ENCODE measurements at regions not wholly inside any gene's neighbourhood (a gene's known extent, or its start where the extent isn't known, plus 50 kb on each side); places are given as distances from the start of the nearest gene placed in this dataset.

DNA sequence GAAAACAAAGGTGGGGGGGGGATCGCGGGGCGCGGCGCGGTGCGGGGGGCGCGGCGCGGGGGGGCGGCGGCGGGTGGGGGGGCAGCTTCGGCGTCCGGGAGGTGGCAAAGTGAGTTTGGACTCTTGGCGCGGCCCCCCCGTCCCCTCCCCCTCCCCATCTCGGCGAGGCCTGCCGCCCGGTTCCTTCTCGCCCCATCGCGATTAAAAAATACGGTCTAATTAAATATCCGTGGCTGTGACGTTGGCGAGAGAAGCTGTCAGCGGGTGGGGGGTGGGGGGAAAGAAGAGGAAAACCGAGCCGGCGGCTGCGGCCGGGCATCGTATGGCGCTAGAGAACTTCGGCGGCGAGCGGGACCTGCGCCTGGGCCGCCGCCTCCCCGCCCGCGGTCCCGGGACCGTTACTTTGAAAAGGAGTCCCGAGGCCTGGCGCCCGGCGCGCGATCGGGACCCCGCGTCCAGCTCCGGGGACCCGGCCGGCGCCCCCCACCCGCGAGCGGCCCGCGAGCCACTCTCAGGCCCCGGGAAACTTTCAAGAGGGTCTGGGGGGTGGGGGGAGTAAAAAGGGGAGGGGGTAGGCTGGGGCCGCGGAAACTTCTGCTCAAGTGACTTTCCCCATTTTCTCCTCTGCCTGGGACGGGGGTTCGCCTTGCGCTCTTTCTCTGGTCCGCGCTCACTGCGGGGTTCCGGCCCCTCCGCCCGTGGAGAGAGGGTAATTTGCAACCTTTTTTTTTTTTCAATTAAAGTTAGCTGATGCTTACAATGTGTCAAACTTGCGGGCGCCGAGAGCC is 146.3 kb upstream of the ZNF536 start:
- Histone ChIP-seq H3K9me3 (no peaks in the 10 kb centered on the region), H3K4me1 (peaks cover 5 to 20% of the 10 kb centered on the region in 2 donors), H3K36me3 (no peaks in the 10 kb centered on the region), H3K27me3 (peaks cover 53 to 81% (median 62%) of the 10 kb centered on the region in 3 donors), H3K27ac (no peak overlapping the region), H3K4me3 (peak overlapping the region; percentile 45 to 66 (median 54))
- intact Hi-C loops (cut with DNase I; ENCODE audit: low total_unique reads) (loop anchor here (5.0 kb wide), 1 partner anchor 181 kb away; no protein-coding TSS in a partner anchor), in situ Hi-C loops (cut with MboI; ENCODE audit: low sequenced_read_pairs in 4 of 4) (no loop called here)
- DNase-seq (no peak), ATAC-seq (no peak)
- TF ChIP-seq POLR2A (IDR thresholded peaks at IDR 0.05) = no peak
- TF ChIP-seq, protein P1, sequence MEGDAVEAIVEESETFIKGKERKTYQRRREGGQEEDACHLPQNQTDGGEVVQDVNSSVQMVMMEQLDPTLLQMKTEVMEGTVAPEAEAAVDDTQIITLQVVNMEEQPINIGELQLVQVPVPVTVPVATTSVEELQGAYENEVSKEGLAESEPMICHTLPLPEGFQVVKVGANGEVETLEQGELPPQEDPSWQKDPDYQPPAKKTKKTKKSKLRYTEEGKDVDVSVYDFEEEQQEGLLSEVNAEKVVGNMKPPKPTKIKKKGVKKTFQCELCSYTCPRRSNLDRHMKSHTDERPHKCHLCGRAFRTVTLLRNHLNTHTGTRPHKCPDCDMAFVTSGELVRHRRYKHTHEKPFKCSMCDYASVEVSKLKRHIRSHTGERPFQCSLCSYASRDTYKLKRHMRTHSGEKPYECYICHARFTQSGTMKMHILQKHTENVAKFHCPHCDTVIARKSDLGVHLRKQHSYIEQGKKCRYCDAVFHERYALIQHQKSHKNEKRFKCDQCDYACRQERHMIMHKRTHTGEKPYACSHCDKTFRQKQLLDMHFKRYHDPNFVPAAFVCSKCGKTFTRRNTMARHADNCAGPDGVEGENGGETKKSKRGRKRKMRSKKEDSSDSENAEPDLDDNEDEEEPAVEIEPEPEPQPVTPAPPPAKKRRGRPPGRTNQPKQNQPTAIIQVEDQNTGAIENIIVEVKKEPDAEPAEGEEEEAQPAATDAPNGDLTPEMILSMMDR (IDR thresholded peaks at IDR 0.05 in 4 of 5, conservative IDR thresholded peaks at IDR 0.05 in 1 of 5) = no peak

DNA sequence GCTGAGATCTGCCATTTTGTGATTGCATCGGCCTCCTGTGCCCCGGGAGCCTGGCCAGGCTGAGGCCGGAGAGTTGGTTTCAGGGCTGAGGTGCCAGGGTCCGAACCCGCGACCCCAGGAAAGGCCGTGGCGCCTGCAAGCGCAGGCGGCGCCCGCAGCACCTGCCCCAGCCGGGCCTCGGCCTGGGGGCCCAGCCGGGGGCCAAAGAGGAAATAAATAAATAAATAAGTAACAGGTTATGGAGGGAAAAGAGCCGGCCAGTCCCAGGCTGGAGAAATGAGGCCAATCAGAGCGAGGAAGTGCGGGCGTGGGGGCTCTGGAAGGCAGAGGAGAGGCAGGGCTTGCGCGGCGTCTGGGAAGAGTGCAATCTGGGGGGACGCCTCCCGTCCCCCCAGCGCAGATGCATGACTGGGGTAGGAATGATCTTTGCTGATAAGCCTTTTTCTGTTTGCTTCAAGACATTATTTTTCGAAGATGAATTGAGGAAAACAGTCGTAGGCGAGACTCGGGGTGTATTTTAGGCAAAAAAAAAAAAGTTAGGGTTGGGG is 145.6 kb upstream of the ZNF536 start:
- peaks cover 5 to 20% of the 10 kb centered on the region in 2 donors for H3K4me1 ChIP-seq
- peak overlapping the region; percentile 45 to 66 (median 54) for H3K4me3 ChIP-seq
- in situ Hi-C loops (cut with MboI; ENCODE audit: low sequenced_read_pairs in 4 of 4) = no loop called here
- H3K36me3 ChIP-seq = no peaks in the 10 kb centered on the region
- peaks cover 53 to 84% (median 58%) of the 10 kb centered on the region in 3 donors for H3K27me3 ChIP-seq
- TF ChIP-seq, protein P1 (IDR thresholded peaks at IDR 0.05 in 4 of 5, conservative IDR thresholded peaks at IDR 0.05 in 1 of 5) = no peak
- TF ChIP-seq POLR2A (IDR thresholded peaks at IDR 0.05) = no peak
- H3K27ac ChIP-seq = no peak overlapping the region
- intact Hi-C loops (cut with DNase I; ENCODE audit: low total_unique reads) = loop anchor here (5.0 kb wide), 1 partner anchor 181 kb away; no protein-coding TSS in a partner anchor
- no peak for DNase-seq
- ATAC-seq = no peak
- H3K9me3 ChIP-seq = no peaks in the 10 kb centered on the region

DNA sequence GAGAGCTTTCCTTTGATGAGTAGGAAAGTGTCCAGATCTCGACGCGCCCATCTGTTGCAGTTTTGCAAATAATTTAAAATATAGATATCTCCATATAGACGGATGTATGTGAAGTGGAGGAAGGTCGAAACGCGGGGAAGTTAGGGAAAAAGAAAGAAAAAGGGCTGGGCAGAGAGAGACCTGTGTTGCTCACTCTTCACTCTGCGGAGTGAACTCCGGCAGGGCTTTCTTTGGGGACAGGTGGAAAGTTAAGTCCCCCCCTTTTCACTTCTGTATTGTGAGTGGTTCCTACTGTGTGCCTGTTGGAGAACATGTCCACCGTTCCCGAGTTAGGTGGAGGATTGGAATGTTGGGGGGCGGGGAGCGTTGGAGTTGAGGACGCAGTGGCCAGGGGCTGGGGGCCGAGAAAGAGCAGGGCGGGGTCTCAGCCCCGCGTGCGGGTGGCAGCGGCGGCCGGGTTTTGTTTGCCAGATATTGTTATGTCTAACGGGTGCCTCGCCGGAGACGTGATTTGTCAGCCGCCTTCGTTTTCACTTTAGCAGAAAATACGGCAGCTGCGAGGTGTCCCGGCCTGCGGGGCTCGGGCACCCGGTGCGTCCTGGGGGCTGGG is 145.1 kb upstream of the ZNF536 start:
- ATAC-seq = no peak
- Histone ChIP-seq H3K27ac (peak overlapping the region in 1 of 4 donors; percentile 20), H3K9me3 (no peaks in the 10 kb centered on the region), H3K4me1 (peaks cover 5 to 20% of the 10 kb centered on the region in 2 donors), H3K36me3 (no peaks in the 10 kb centered on the region), H3K4me3 (peak overlapping the region; percentile 45 to 66 (median 54)), H3K27me3 (peaks cover 52 to 79% (median 56%) of the 10 kb centered on the region in 3 donors)
- in situ Hi-C loops (cut with MboI; ENCODE audit: low sequenced_read_pairs in 4 of 4) = no loop called here
- TF ChIP-seq, protein P1 (IDR thresholded peaks at IDR 0.05 in 4 of 5, conservative IDR thresholded peaks at IDR 0.05 in 1 of 5) = no peak
- no peak for TF ChIP-seq POLR2A (IDR thresholded peaks at IDR 0.05)
- intact Hi-C loops (cut with DNase I; ENCODE audit: low total_unique reads) = loop anchor here (5.0 kb wide), 1 partner anchor 180 kb away; no protein-coding TSS in a partner anchor
- no peak for DNase-seq

DNA sequence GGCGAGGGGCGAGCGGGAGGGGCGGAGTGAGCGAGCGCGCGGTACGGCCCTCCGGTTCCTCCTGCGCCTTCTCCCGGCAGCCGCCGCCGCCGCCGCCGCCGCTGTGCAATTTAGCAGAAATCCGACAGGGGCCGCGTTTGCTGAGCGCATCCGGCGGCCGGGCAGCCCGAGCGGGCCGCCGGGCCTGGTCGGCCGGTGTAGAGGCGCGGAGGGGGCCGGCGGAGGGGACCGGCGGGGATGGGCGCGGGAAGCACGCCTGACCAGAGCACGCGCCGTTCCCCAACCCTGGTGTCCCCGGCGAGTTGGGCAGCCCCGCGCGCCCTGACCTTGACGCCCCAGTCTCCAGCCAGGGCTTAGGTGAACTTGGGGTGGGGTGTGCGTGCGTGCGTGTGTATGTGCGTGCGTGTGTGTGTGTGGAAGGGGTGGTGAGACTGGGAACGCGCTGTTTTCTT is 144.5 kb upstream of the ZNF536 start:
- in situ Hi-C loops (cut with MboI; ENCODE audit: low sequenced_read_pairs in 4 of 4) (no loop called here), intact Hi-C loops (cut with DNase I; ENCODE audit: low total_unique reads) (loop anchor here (5.0 kb wide), 1 partner anchor 180 kb away; no protein-coding TSS in a partner anchor)
- peak overlapping the region in 1 of 4 donors; percentile 20 for H3K27ac ChIP-seq
- H3K4me3 ChIP-seq = peak overlapping the region; percentile 45 to 66 (median 54)
- no peaks in the 10 kb centered on the region for H3K9me3 ChIP-seq
- peaks cover 5 to 20% of the 10 kb centered on the region in 2 donors for H3K4me1 ChIP-seq
- peak in 1 of 2 donors; percentile 64 for ATAC-seq
- H3K36me3 ChIP-seq = no peaks in the 10 kb centered on the region
- no peak for DNase-seq
- TF ChIP-seq, protein P1 (IDR thresholded peaks at IDR 0.05 in 4 of 5, conservative IDR thresholded peaks at IDR 0.05 in 1 of 5) = peak in 4 of 5 experiments; percentile 9 to 59 (median 35)
- TF ChIP-seq POLR2A (IDR thresholded peaks at IDR 0.05) = no peak
- peaks cover 49 to 73% (median 50%) of the 10 kb centered on the region in 3 donors for H3K27me3 ChIP-seq

Data from gastrocnemius medialis (tissue), 4 donors.